Stimulated activated CD8-positive, alpha-beta memory T cell treated with anti-CD3 and anti-CD28 coated beads, Interleukin-4, amount 100 ng/mL, for 48 hours (primary cell): ENCODE measurements at regions not wholly inside any gene's neighbourhood (a gene's known extent, or its start where the extent isn't known, plus 50 kb on each side); places are given as distances from the start of the nearest gene placed in this dataset.
"Not testable (repeated sequence)": the region's sequence is repeated elsewhere in the genome, so short reads cannot be mapped to it uniquely, and the experiment has no call there.

ENCODE experiments used
- DNase-seq: peaks from one replicate; pipeline ENCODE4 v3.0.0-alpha.2; 2020

DNA sequence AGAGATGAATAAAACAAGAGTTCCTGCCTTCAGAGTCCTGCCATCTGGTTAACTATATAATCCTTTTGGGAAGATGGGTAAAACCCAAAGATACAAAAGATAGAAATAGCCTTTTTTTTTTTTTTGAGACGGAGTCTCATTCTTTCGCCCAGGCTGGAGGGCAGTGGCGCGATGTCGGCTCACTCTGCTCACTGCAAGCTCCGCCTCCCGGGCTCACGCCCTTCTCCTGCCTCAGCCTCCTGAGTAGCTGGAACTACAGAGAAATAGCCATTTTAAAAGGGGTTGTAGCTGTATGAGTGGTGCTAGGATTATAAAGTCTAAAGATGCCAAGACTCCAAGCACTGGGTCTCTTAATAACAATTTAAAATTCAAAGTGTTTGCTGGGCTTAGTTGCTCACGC lies 97.2 kb downstream of the KDR start:
- DNase-seq = no peak

DNA sequence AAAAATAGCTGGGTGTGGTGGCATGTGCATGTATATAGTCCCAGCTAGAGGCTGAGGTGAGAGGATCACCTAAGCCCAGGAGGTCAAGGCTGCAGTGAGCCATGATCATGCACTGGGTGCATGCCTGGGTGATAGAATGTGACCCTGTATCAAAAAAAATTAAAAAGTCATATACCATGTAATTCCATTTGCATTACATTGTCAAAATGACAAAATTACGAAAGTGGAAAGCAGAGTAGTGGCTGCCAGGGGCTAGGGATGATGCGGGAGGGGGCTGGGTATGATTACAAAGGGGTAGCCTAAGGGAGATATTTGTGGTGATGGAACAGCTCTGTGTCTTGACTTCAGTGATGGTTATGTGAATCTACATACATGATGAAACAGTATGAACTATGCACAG lies 97.8 kb downstream of the KDR start:
- no peak for DNase-seq

DNA sequence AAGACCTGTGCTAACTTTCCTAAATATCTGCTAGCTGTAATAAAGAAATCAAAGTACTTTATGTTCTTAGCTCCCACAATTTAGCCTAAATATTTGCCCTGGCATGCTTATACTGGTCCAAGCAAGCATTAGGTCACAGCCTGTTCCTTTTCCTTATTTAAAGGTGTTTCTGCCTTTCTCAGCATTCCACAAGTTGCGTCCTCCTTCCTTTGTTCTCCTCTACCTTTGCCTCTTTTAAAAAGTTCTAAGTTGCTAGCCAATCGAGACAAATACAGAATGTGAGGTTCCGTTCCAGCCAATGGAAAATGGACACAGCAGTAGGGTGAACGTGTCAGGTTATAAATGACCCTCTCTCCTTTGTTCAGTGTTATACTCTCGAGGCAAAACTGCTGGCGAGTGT lies 99.9 kb downstream of the KDR start:
- not testable (repeated sequence) for DNase-seq

DNA sequence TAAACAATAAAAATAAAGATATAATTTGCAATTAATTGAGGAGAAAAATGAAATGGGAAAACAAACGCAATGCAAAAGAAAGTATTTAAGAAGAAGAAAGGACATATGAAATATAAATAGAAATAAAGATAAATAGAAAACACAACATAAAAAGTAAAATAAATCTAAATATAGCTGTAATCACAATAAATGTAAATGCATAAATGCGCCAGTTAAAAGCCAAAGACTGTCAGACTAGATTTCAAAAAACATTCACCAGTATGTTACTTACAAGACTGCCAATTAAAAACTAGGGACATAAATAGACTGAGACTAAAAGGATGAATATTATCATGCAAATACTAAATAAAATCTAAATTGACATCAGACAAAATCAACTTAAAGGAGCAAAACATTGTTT lies 102.4 kb downstream of the KDR start:
- DNase-seq = no peak

DNA sequence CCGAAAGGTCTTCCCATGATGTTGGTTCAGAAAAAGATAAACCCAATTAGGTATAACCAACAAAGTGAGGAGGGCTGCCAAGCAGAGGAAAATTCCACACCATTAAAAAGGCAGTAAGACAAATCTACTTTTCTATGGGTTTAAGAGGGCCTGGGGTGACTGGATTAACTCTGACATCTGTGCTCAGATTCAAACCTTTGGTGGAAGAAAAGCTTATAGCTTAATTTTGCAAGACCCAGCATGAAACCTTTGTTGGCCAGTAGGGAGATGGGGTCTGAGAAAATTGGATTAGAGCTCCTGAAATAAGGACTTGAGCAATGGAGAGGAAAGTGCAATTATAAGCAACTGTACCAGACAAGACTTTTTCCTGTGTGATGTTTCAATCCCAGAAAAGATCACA lies 104.2 kb downstream of the KDR start:
- no peak for DNase-seq

DNA sequence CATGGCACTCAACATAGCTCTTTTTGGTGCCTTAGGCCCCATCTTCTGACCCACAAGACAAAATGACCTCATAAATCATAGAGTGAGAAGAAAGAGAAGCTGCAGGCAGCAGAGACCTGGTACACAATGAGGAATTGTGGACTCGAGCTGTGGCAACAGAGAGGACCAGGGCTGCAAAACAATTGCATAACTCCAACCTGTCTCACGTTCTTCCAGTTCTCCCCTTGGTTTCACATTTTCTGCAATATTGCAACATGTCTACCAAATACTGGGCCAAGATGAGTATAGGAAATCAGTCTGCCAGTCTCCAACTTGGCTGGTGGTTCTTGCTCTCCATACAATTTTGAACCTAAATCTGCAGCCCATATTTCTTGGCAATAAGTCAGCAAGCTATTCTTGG lies 105.3 kb downstream of the KDR start:
- no peak for DNase-seq

DNA sequence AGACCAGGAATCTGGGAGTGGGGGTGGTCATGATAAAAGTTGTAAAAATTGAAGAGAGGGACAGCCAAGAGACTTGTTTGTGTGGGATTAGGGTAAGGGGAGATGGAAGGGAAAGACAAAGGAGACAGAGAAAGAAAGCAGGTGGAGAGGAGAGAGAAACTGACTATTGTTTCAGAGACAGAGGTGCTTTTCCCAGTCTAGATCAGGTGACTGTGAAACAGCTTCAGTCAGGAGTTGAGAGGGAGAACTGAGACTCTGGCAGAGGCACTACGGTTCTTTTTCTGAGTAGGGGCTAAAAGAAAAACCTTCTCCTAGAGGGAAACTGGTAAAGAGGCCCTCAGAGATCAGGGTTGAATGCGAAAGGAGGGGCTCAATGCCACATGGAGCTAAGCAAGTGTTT lies 106.4 kb downstream of the KDR start:
- DNase-seq = no peak

DNA sequence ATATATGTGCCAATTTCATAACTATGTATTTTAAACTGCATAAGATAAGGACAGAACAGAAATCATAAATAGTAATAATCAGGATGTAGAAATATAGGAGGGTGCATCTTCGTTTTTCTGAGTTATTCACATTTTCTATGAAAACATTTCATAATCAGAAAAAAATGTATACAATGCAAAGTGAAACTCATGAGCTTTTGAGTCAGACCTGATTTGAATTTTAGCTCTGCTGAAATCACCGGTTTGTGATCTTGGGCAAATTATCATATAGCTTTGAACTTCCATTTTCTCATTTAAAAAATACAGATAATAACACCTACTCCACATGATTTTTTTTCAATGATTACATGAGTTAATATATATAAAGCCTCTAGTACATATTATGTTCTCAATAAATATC lies 106.9 kb downstream of the KDR start:
- DNase-seq = no peak

DNA sequence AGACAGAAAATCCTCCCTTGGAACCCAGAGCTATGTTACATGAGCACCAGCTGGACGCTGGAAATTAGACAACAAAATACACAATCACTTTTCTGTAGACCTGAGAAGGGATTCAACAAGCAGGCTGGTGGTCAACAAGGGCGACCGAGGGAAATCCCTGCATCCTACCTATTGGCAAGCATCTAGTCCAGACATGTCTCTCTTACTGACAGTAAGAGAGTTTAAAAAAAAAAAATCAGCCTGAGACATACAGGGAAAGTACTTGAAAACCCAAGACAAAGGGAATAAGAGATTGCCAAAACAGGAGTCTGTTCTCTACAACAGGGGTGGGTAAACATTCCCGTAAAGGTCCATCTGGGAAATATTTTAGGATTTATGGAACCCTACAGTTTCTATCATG lies 108.0 kb downstream of the KDR start:
- no peak for DNase-seq

DNA sequence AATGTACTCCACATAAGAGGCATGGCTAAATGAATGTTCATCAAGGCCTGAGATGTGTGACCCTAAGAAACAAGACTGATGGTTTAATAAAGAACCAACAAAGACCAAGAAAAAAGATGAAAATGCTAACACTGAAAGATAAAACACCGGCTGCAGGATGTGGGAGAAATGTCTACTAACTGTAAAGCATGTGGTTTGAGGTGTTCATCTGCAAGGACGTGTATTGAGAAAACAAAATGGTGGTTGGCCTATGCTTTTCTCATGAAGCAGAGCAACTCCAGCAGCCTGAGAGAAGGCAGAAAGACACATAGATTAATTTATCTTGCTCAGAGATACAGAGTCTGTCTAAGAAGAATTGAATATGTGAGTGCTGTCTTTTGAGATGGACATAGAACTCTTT lies 109.3 kb downstream of the KDR start:
- no peak for DNase-seq

DNA sequence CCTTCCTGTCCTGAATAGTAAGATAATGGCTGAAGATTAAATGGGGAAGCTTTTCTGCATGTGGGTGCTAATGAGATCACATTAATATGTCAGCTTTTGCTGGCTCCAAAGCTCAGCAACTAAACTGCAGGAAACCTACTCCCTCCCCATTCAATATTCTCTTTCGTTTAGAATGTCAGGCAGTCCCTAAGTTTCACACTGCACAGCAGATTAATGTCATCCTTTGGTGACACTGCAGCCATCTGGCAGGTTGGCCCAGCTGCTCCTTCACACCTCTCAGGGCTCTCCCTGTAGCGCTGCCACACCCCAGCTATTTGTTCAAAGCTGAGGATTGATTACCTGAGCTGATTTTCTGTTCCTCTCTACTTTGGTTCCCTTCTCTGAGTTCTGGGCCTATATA lies 110.5 kb downstream of the KDR start:
- DNase-seq = no peak

DNA sequence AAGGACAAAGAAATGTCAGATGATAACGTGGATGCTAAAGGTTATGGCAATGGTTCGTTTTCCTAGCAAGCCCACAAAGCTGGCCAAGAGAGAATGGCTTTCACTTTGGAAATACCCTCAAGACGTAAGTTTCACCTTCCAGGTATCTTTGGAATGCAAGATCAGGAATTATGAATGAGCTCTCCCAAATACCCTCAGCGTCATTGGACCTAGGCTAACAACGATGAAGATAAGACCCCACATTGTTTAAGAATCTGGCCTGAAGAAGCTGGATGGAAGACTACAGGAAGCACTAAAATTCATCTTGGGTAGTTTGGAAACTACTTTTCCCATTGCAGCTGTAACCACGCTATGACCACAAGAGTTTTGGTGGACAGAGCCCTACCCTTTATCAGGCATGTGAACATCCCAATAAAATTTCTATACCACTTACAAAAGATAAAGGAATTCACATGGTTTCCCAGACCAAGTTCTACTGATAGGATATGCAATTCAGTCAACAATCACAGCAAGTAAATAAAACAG lies 111.9 kb downstream of the KDR start:
- no peak for DNase-seq

DNA sequence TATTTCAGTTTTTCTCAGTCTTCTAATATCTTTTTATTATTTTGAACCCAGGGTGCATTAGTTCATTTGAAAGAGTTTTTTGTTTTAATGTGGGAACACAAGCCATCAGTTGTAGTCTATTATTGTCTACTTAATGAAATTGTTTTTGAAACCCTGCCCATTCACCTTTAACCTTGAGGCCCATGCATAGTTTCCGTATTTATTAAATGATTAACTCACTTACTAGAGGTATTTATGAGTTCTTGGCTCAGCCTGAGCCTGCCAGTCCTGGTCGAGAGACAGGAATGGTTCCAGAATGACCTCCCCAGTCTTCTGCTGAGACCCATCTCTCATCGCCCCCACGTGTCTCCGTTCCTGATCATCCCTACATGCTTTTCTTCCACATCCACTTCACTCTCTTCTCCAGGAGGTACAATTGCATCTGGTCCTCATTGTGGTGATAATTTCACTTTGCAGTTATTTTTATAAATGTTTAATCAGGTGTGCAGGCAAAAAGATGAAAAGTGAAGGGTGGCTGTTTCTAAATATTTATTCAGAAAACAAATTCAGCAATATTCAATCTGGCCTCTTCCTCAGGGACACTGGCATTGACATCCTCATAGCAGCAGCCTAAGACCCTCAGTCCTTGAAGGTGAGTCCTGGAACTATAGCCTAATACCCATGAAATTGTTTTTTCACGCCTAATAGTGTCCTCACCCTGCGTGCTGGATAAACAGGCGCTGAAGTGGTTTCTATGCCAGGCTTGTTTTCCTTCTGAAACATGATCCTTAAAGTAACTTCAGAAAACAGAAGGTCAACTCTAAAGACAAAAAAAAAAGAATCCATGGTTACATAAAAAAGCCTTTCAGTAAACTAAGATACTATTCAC lies 112.8 kb downstream of the KDR start:
- DNase-seq = no peak

DNA sequence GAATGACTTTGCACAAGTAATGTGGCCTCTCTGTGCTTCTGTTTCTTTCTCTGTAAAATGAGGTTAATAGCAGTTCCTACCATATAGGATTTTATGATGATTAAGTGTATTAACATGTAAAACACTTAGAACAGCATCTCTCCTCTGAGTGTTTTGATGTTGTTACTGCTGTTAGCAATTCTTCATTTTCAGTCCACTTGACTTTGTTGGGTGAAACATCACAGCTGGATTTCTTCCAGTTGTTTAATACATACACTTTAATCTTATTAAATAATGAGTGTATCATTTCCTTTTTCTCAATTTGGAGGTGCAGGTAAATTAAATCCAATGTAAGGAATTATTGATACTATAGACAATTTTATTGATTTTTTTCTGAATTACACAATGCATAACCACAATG lies 113.6 kb downstream of the KDR start:
- DNase-seq = no peak

DNA sequence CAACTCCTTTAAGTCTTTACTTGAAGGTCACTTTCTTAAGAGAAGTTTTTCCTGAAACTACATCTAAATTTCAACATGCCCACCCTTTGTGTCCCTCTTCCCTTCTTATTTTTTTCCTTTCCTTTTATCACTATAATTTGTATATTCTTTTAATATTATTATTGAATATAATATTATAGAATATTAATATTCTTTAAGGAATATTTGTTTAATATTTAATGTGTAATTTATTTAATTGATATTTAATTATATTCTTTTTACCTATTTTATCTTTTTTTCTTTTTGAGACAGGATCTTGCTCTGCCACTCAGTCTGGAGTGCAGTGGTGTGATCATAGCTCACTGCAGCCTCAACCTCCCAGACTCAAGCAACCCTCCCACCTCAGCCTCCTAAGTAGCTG lies 114.8 kb downstream of the KDR start:
- DNase-seq = no peak

DNA sequence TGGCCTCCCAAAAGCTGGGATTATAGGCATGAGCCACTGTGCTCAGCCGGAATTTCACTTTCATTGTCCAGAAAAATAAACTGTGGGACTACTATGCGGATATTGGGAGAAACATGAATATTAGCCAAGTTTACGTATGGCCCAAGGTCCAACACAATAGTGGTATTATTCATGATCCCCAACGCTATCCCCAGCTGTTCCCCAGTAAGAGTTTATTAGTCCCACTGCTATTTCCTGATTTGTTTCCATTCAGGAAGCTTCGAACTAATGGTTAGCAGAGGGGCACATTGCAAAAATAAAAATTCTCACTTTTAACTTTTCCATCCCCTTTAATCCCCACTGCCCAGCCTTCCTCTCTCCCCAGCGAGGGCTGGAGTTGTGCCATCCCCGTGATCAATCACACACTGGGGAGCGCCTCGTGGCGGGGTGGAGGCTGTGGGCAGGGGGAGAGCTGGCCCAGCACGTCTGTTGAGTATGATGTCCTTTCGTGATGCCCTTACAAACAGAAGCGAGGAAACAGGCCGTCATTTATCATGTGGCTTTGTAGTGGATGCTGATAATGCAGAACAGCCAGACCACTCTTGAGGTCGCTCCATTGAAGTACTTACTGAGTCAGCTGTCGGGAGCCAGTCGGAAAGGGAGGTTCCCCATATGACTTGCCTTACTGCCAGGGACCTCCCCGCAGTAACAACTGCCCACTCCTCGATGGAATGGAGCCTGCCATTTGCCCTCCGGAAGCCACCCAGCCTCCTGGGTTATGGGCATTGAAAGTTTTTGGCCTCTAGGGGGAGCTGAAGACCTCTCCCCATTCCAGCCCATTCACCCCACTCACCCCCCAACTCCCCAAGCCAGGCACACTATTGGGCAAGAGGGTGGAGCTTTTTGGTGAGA lies 117.0 kb downstream of the KDR start:
- DNase-seq = no peak

DNA sequence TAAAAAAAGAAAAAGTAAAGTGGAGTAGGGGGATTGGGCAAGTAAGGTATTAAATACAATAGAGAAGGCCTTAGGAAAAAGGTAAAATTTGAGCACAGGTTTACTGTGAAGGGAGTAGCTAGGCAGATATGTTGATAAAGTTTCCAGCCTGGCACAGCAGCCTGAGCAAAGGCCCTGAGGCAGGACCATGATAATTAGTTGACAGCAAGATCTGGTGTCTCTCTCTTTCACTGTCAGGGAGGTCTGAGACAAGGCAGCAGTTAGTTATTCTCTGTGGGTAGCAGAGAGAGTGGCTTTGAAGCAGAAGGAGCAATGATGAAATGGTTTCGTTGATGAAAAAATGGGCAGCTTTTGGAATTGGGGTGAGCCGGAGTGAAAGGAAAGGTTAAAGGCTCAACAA lies 119.5 kb downstream of the KDR start:
- DNase-seq = no peak

DNA sequence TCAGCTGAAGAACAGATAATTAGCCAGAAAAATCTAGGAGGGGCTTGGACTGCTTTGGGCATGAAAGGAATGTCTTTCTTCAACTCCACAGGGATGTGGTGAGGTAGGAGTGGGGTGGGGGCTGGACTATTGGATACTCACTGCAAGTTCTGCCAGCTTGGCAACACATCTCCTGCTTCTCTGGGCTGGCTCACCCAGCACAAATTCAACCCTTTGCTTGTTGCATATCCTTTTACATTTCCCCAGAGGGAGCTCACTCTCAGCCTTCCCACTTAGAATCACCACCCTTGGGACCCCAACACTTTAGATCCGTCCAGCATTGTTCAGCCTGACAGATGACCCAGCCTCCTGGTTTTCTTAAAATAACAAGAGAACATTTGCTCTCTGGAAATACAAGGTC lies 120.6 kb downstream of the KDR start:
- DNase-seq = no peak

DNA sequence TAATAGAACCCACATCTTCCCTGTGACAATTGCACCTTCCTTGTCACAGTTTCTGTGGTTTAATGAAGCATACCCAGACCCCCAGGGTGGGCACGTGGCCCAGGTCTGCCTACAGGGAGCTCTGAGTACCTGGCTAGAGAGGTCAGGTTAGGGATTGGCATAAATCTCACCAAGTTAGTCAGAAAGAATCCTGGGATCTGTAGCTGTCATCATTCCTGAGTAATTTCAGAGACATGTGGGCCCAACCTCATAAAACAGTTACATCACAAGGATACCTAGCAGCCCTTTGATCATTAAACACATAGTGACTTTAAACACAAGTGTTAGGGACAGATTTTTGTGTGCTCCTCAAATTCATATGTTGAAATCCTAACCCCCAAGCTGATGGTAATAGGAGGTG lies 123.0 kb downstream of the KDR start:
- no peak for DNase-seq

DNA sequence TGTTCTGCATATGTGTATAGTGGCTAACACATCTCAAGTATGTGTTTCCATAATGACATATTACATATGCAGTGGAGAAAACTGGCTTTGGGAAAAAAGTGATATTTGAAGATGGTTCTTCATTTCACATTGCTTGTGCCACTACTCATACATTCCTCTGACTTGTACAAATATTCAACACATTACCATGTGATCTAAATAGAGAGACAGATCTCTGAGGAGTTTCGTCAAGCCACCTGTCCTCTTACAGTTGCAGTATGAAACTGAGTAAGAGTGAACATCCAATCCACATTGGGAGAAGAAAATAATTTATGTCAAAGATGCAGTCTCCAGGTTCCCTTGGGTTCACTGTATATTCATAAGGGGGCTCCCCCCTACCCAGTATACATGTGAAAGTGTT lies 123.9 kb downstream of the KDR start:
- no peak for DNase-seq

DNA sequence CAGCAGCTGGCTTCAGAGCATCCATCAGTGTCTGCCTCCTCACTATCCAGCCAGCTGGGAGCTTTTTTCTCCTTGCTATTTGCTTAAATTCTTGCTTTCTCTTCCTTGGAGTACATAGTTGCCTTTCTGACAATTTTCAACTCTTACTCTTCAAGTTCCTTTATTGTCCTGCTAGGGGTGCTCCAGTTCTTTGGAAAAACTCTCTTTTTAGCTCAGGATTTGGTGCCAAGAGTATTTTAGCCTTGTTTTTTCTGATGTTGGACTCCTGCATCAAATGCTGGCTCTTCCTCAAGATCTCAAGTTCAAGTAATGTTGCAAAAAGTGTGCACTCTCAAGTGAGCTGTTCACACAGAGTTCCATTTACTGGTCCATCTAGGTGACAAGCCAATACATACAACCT lies 126.4 kb downstream of the KDR start:
- DNase-seq = no peak

DNA sequence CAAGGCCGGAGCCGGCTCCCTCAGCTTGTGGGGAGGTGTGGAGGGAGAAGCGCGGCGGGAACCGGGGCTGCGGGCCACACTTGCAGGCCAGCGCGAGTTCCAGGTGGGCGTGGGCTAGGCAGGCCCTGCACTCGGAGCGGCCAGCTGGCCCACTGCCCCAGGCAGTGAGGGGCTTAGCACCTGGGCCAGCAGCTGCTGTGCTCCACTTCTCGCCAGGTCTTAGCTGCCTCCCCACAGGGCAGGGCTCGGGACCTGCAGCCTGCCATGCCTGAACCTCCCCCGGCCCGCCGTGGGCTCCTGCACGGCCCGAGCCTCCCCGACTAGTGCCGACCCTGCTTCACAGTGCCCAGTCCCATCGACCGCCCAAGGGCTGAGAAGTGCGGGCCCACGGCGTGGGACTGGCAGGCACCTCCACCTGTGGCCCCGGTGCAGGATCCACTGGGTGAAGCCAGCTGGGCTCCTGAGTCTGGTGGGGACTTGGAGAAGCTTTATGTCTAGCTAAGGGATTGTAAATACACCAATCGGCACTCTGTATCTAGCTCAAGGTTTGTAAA lies 131.8 kb downstream of the KDR start:
- DNase-seq = not testable (repeated sequence)

DNA sequence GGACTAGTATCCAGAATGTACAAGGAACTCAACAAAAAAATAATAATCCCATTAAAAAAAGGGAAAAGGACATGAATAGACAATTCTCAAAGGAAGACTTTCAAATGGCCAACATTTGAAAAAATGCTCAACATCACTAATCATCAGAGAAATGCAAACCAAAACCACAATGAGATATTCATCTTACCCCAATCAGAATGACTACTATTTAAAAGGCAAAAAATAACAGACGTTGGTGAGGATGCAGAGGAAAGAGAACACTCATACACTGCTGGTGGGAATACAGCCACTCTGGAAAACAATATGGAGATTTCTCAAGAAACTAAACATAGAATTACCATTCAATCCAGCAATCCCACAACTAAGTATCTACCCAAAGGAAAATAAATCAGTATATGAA lies 133.1 kb downstream of the KDR start:
- DNase-seq = no peak

DNA sequence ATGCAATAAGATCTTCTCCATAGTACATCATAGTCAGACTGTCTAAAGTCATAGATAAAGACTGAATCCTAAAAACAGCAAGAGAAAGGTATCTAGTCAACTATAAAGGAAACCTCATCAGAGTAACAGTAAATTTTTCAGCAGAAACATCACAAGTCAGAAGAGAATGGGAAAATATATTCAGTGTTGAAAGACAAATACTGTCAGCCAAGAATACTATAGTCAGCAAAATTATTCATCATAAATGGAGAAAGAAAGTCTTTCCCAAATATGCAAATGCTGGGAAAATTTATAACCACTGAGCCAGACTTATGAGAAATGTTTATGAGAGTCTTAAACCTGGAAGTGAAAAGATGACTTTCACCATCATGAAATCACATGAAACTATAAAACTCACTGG lies 136.7 kb downstream of the KDR start:
- DNase-seq = no peak
